ENCODE measurements at regions not wholly inside any gene's neighbourhood (a gene's known extent, or its start where the extent isn't known, plus 50 kb on each side); places are given as distances from the start of the nearest gene placed in this dataset.

- TF ChIP-seq POLR2AphosphoS5 (IDR thresholded peaks at IDR 0.05; ENCODE audit: low read depth, low read length) (no peak), CHD2 (IDR thresholded peaks at IDR 0.05; ENCODE audit: low read length, partially characterized antibody) (no peak)
Measured at GRCh38 chr6:103002282-103002681, 1608.8 kb downstream of the GRIK2 start (continued).

GRCh38 chr6:103001724-103002123 lies 1608.2 kb downstream of the GRIK2 start:
- Histone ChIP-seq H3K36me3 (replicated peaks in 1 of 2; ENCODE audit: control insufficient read depth in 1 of 2, insufficient read depth in 2 of 2, low read length in 1 of 2) (no peaks in the 10 kb centered on the region), H3K9me3 (no peaks in the 10 kb centered on the region), H3K4me3 (ENCODE audit: low read depth in 2 of 2, low read length in 1 of 2) (no peak overlapping the region), H3K4me2 (no peak overlapping the region), H3K79me2 (ENCODE audit: insufficient read depth) (no peaks in the 10 kb centered on the region), H3F3A (replicated peaks; ENCODE audit: insufficient read depth) (no peaks in the 10 kb centered on the region), H3K9me2 (no peaks in the 10 kb centered on the region), H3K27me3 (ENCODE audit: insufficient read depth) (no peaks in the 10 kb centered on the region), H3K27ac (ENCODE audit: low read depth in 2 of 2, low read length in 1 of 2) (no peak overlapping the region), H3K4me1 (ENCODE audit: control insufficient read depth in 1 of 2, insufficient read depth in 2 of 2, low read depth in 1 of 2, low read length in 1 of 2) (no peaks in the 10 kb centered on the region), H3K9ac (no peak overlapping the region), H2AFZ (ENCODE audit: low read depth) (no peak overlapping the region), H4K20me1 (ENCODE audit: insufficient read depth) (no peaks in the 10 kb centered on the region)
- CTCF ChIA-PET: interaction anchor here (1.2 kb wide), 1 partner anchor 9 kb away, joined by 5 read pairs; no protein-coding TSS in a partner anchor
- WGBS (ENCODE audit: low lambda C conversion rate): 29% methylated on average over 1 of the region's 1 CpG
- TF ChIP-seq REST (IDR thresholded peaks at IDR 0.05; ENCODE audit: low read depth, low read length) (no peak), NFIC (IDR thresholded peaks at IDR 0.05; ENCODE audit: borderline replicate concordance) (no peak), GATA2 (CRISPR knock-in tag; IDR thresholded peaks at IDR 0.05) (no peak), FOXM1 (IDR thresholded peaks at IDR 0.05; ENCODE audit: low read depth) (no peak), EZH2phosphoT487 (IDR thresholded peaks at IDR 0.05; ENCODE audit: borderline replicate concordance, low read depth) (no peak), SIN3A (IDR thresholded peaks at IDR 0.05; ENCODE audit: borderline replicate concordance, low read depth, low read length) (no peak), JUND (IDR thresholded peaks at IDR 0.05) (no peak), RXRA (IDR thresholded peaks at IDR 0.05; ENCODE audit: borderline replicate concordance, low read depth) (no peak), RFX5 (IDR thresholded peaks at IDR 0.05; ENCODE audit: low read length) (no peak), MAX (IDR thresholded peaks at IDR 0.05; ENCODE audit: low read depth) (no peak), ELF1 (IDR thresholded peaks at IDR 0.05) (no peak), NRF1 (IDR thresholded peaks at IDR 0.05; ENCODE audit: low read depth, low read length) (no peak), CTCF (IDR thresholded peaks at IDR 0.05) (no peak), TAF1 (IDR thresholded peaks at IDR 0.05; ENCODE audit: borderline replicate concordance, low read depth, low read length) (no peak), IRF3 (IDR thresholded peaks at IDR 0.05; ENCODE audit: low read depth, low read length) (no peak), RCOR1 (IDR thresholded peaks at IDR 0.05; ENCODE audit: low read length) (no peak), FOSL2 (IDR thresholded peaks at IDR 0.05; ENCODE audit: borderline replicate concordance, low read depth) (no peak), ZBTB33 (IDR thresholded peaks at IDR 0.05; ENCODE audit: borderline replicate concordance, low read depth) (no peak)
- no peak for DNase-seq
- POLR2A ChIA-PET: no interaction called here
